GM18858 (cell line): ENCODE measurements at regions not wholly inside any gene's neighbourhood (a gene's known extent, or its start where the extent isn't known, plus 50 kb on each side); places are given as distances from the start of the nearest gene placed in this dataset.
"Not testable (repeated sequence)": the region's sequence is repeated elsewhere in the genome, so short reads cannot be mapped to it uniquely, and the experiment has no call there.

Experiments
- ATAC-seq: cut with Tn5 transposase; IDR thresholded peaks from one replicate; pipeline ENCODE4 v1.9.1; 2021; ENCODE audit not compliant: unreplicated experiment

- no peak for ATAC-seq
These were observed 324.2 kb downstream of the AEBP2 start for GRCh38 chr12:19763488-19763887.

- no peak for ATAC-seq
These were observed 325.1 kb downstream of the AEBP2 start for GRCh38 chr12:19764408-19764807.

GRCh38 chr12:19771858-19772257, 332.6 kb downstream of the AEBP2 start:
- ATAC-seq = no peak

- ATAC-seq = no peak
These were observed 333.5 kb downstream of the AEBP2 start for GRCh38 chr12:19772776-19773175.

- no peak for ATAC-seq
These were observed 335.9 kb downstream of the AEBP2 start for GRCh38 chr12:19775241-19775640.

GRCh38 chr12:19775976-19776375, 336.7 kb downstream of the AEBP2 start:
- ATAC-seq = not testable (repeated sequence)

- ATAC-seq = no peak
These were observed 338.9 kb downstream of the AEBP2 start for GRCh38 chr12:19778172-19778571.

- ATAC-seq = no peak
These were observed 339.5 kb downstream of the AEBP2 start for GRCh38 chr12:19778797-19779196.

- no peak for ATAC-seq
These were observed 340.2 kb downstream of the AEBP2 start for GRCh38 chr12:19779395-19780056.

GRCh38 chr12:19780460-19780859, 341.2 kb downstream of the AEBP2 start:
- ATAC-seq = no peak

GRCh38 chr12:19783547-19784444, 344.5 kb downstream of the AEBP2 start:
- ATAC-seq = no peak

GRCh38 chr12:19792028-19792427, 352.7 kb downstream of the AEBP2 start:
- no peak for ATAC-seq

GRCh38 chr12:19794116-19794515, 354.8 kb downstream of the AEBP2 start:
- ATAC-seq = no peak

- no peak for ATAC-seq
These were observed 359.9 kb downstream of the AEBP2 start for GRCh38 chr12:19799216-19799615.

GRCh38 chr12:19799895-19800602, 360.8 kb downstream of the AEBP2 start:
- ATAC-seq = no peak

GRCh38 chr12:19800884-19801283, 361.6 kb downstream of the AEBP2 start:
- no peak for ATAC-seq

- no peak for ATAC-seq
These were observed 362.6 kb downstream of the AEBP2 start for GRCh38 chr12:19801941-19802340.

GRCh38 chr12:19802915-19803314, 363.6 kb downstream of the AEBP2 start:
- no peak for ATAC-seq

- no peak for ATAC-seq
These were observed 365.4 kb downstream of the AEBP2 start for GRCh38 chr12:19804737-19805136.

GRCh38 chr12:19808371-19808770, 369.1 kb downstream of the AEBP2 start:
- ATAC-seq = no peak

GRCh38 chr12:19810213-19810612, 370.9 kb downstream of the AEBP2 start:
- no peak for ATAC-seq

- no peak for ATAC-seq
These were observed 372.6 kb downstream of the AEBP2 start for GRCh38 chr12:19811922-19812321.
